ENCODE measurements at regions not wholly inside any gene's neighbourhood (a gene's known extent, or its start where the extent isn't known, plus 50 kb on each side); places are given as distances from the start of the nearest gene placed in this dataset.

DNA sequence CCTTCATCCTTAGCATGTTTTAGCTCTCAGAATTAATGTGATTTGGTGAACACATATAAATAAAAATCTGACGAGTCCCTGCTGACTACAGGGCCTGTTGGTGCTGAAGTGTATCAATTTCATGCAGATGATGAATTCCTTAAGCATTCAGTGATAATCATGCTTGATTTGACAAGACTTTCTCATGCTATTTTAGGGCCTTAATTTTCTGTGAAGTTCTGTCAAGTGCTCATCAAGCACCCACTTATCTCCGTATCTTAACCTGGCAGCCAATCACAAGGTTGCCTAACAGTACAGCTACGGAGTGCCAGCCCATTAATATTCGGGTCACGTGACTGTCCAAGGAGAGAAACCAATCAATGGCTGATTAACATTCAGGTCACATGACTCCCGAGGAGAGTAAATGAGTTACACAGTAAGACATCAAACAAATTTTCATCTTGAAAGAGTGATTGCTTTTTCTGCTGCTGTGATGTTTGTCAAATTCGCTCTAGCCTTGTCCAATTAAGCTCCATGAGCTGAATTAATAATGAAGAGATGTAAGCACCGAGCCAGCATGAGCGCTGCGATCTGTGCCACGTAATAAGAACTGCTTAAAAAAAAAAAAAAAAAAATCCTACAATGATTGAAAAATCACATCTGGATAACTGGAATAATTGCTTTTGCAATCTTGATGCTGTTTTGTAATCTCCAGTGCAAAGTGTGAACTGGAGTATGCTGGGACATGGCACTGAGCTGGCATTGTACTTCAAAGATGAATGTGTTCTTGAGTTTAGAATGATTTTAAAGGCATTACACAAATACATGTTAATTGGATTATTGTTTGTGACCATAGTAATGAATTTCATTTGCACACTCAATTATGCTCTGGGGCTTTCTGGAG lies 104.3 kb upstream of the SPATA31D4 start:
- no peak for TF ChIP-seq BACH1 (IDR thresholded peaks at IDR 0.05; ENCODE audit: borderline replicate concordance)
- TF ChIP-seq, protein P1, sequence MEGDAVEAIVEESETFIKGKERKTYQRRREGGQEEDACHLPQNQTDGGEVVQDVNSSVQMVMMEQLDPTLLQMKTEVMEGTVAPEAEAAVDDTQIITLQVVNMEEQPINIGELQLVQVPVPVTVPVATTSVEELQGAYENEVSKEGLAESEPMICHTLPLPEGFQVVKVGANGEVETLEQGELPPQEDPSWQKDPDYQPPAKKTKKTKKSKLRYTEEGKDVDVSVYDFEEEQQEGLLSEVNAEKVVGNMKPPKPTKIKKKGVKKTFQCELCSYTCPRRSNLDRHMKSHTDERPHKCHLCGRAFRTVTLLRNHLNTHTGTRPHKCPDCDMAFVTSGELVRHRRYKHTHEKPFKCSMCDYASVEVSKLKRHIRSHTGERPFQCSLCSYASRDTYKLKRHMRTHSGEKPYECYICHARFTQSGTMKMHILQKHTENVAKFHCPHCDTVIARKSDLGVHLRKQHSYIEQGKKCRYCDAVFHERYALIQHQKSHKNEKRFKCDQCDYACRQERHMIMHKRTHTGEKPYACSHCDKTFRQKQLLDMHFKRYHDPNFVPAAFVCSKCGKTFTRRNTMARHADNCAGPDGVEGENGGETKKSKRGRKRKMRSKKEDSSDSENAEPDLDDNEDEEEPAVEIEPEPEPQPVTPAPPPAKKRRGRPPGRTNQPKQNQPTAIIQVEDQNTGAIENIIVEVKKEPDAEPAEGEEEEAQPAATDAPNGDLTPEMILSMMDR (IDR thresholded peaks at IDR 0.05 in 2 of 3, conservative IDR thresholded peaks at IDR 0.05 in 1 of 3; ENCODE audit: control insufficient read depth in 2 of 3, extremely low read depth in 1 of 3, insufficient read depth in 1 of 3, low read depth in 3 of 3, low read length in 3 of 3), result no peak
- TF ChIP-seq POLR2A (IDR thresholded peaks at IDR 0.05; ENCODE audit: low read depth, low read length), result no peak
- no peak for TF ChIP-seq BRCA1 (IDR thresholded peaks at IDR 0.05; ENCODE audit: low read depth, low read length)
- TF ChIP-seq, protein P2, sequence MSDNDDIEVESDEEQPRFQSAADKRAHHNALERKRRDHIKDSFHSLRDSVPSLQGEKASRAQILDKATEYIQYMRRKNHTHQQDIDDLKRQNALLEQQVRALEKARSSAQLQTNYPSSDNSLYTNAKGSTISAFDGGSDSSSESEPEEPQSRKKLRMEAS (IDR thresholded peaks at IDR 0.05; ENCODE audit: low read depth, low read length), result no peak
